ENCODE measurements at regions not wholly inside any gene's neighbourhood (a gene's known extent, or its start where the extent isn't known, plus 50 kb on each side); places are given as distances from the start of the nearest gene placed in this dataset. TPM values are rescaled to one million over a fixed set of nuclear protein-coding genes. Genes with fewer than 3 reads are reported as not detected.

GRCh38 chr14:36373982-36374673 lies 53.7 kb upstream of the MBIP start:
- TF ChIP-seq CTCF (IDR thresholded peaks at IDR 0.05; ENCODE audit: control extremely low read depth, extremely low read depth) = peak; percentile 54
- 24 to 27% methylated on average over 4 of the region's 4 CpGs for WGBS, 2 donors
- ATAC-seq (ENCODE audit: insufficient read depth, low FRiP score) (peak; percentile 89), DNase-seq (peak; percentile 75 to 84 (median 79))
- no peaks in the 10 kb centered on the region for H3K36me3 ChIP-seq (ENCODE audit: control insufficient read depth in 4 of 4, insufficient read depth in 4 of 4, low read length in 4 of 4)
- no peak overlapping the region for H3K27ac ChIP-seq (ENCODE audit: low read depth in 1 of 2, low read length in 1 of 2)
- no peaks in the 10 kb centered on the region for H3K9me3 ChIP-seq (ENCODE audit: control insufficient read depth in 4 of 4, insufficient read depth in 3 of 4, low read length in 3 of 4)
- H3K27me3 ChIP-seq (ENCODE audit: control insufficient read depth in 3 of 3, insufficient read depth in 3 of 3, low read length in 2 of 3) = no peaks in the 10 kb centered on the region
- no peak overlapping the region for H3K9ac ChIP-seq (ENCODE audit: insufficient read depth in 1 of 2, low read length in 2 of 2)
- H3K4me3 ChIP-seq = no peak overlapping the region
- no peaks in the 10 kb centered on the region for H3K4me1 ChIP-seq (ENCODE audit: control insufficient read depth in 5 of 5, insufficient read depth in 5 of 5, low read length in 5 of 5)

Small RNAs in the stretch of these regions (small RNA-seq; reads per million reads assigned to genes)
- not detected for gene RNU7-93P (ENCODE audit: low replicate concordance)

All from lung (tissue), 12 donors.